Kidney epithelial cell (primary cell): ENCODE measurements at regions not wholly inside any gene's neighbourhood (a gene's known extent, or its start where the extent isn't known, plus 50 kb on each side); places are given as distances from the start of the nearest gene placed in this dataset.

ENCODE experiments used
- DNase-seq: peaks from one replicate; pipeline ENCODE4 v3.0.0-alpha.2; 2010; ENCODE audit warnings: low read depth
- H3K27me3 ChIP-seq: 2 replicates; pipeline ENCODE4 v1.6.0; 2011; ENCODE audit warnings: low read length; ENCODE audit not compliant: control insufficient read depth, insufficient read depth
- H3K36me3 ChIP-seq: 2 replicates; pipeline ENCODE4 v1.5.1; 2011; ENCODE audit warnings: low read length; ENCODE audit not compliant: control insufficient read depth, insufficient read depth
- H3K4me3 ChIP-seq: 2 replicates; pipeline ENCODE4 v1.5.1; 2011; ENCODE audit warnings: low read depth, mild to moderate bottlenecking, control low read depth, low read length
- CTCF ChIP-seq: IDR thresholded peaks from 2 replicates; pipeline ENCODE4 v1.5.1; 2011; ENCODE audit warnings: mild to moderate bottlenecking, moderate library complexity, low read length, control low read depth, inconsistent platforms; ENCODE audit not compliant: insufficient read depth, poor library complexity, severe bottlenecking

- no peak overlapping the region for H3K4me3 ChIP-seq
- H3K27me3 ChIP-seq: no peaks in the 10 kb centered on the region
- TF ChIP-seq CTCF: no peak
Measured at GRCh38 chr3:76871655-76872054, 168.2 kb upstream of the ROBO2 start.

GRCh38 chr3:76872999-76873398 lies 166.9 kb upstream of the ROBO2 start:
- H3K27me3 ChIP-seq: no peaks in the 10 kb centered on the region
- H3K4me3 ChIP-seq: no peak overlapping the region
- TF ChIP-seq CTCF: no peak
- DNase-seq: no peak
- H3K36me3 ChIP-seq: no peaks in the 10 kb centered on the region

More at GRCh38 chr3:76871655-76872054, 168.2 kb upstream of the ROBO2 start:
- DNase-seq: no peak
- H3K36me3 ChIP-seq: no peaks in the 10 kb centered on the region

GRCh38 chr3:76873532-76874242 lies 166.2 kb upstream of the ROBO2 start:
- Histone ChIP-seq H3K27me3 (no peaks in the 10 kb centered on the region), H3K36me3 (no peaks in the 10 kb centered on the region), H3K4me3 (no peak overlapping the region)
- DNase-seq: no peak
- TF ChIP-seq CTCF: no peak

- H3K36me3 ChIP-seq: no peaks in the 10 kb centered on the region
- no peak overlapping the region for H3K4me3 ChIP-seq
- no peak for TF ChIP-seq CTCF
- no peak for DNase-seq
- H3K27me3 ChIP-seq: no peaks in the 10 kb centered on the region
Measured at GRCh38 chr3:76879959-76880358, 159.9 kb upstream of the ROBO2 start.

GRCh38 chr3:76886761-76887500 lies 153.0 kb upstream of the ROBO2 start:
- Histone ChIP-seq H3K27me3 (no peaks in the 10 kb centered on the region), H3K36me3 (no peaks in the 10 kb centered on the region), H3K4me3 (no peak overlapping the region)
- no peak for TF ChIP-seq CTCF
- DNase-seq: no peak

GRCh38 chr3:76888856-76889255 lies 151.0 kb upstream of the ROBO2 start:
- H3K27me3 ChIP-seq: no peaks in the 10 kb centered on the region
- no peak for TF ChIP-seq CTCF
- H3K4me3 ChIP-seq: no peak overlapping the region
- no peak for DNase-seq
- no peaks in the 10 kb centered on the region for H3K36me3 ChIP-seq
